SW 1271 (cell line): ENCODE measurements at regions not wholly inside any gene's neighbourhood (a gene's known extent, or its start where the extent isn't known, plus 50 kb on each side); places are given as distances from the start of the nearest gene placed in this dataset.
A peak's percentile ranks its signal among the peaks of the same experiment; 100 is the strongest.
"Not testable (repeated sequence)": the region's sequence is repeated elsewhere in the genome, so short reads cannot be mapped to it uniquely, and the experiment has no call there.

ENCODE experiments used
- DNase-seq, 2 experiments: peaks; one replicate each; lab custom pipeline; 2025; lab: John Stamatoyannopoulos, UW

GRCh38 chr5:110872200-110872599 is 133.4 kb downstream of the SLC25A46 start:
- no peak for DNase-seq

DNA sequence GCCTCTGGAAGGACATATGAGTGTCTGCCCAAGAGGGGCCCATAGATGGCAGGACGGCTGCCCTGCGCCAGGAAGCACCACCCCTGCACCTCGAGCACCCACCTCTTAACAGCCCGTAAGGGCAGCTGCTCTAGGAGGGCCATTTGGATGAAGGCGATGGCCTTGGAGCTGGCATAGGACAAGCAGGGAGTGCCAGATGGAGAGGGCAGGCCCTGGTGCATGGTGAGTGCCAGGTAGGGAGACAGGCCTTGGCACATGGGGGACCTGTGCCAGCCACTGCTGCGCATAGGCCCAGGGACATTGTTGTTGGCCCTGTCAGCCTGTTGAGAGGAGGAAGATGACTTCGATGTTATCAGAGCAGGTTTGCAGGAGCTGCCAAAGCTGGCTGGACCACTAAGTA is 134.2 kb downstream of the SLC25A46 start:
- DNase-seq: no peak

DNA sequence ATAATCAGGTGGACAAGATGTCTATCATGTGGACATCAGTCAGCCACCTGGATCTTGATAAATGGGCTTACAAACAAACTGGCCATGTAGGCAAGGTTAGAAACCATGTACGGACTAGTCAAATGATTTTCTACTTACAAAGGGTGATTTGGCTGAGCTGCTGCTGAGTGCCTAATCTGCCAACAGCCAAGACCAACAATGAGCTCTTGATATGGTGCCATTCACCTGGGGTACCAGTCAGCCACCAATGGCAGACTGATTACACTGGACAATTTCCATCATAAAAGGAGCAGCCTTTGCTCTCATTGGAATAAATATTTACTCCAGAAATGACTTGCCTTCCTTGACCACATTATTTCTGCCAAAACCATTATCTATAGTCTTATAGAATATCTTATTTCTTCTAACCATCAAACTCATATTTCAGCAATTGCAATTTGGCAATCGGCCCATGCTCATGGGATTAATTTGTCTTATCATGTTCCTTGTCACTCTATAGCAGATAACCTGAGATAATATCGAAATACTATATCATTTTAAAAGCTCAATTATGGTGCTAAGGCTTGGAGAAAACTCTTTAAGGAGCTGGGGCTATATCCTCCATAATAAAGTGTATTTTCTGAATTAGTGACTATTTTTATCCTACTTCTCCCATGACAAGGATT is 135.1 kb downstream of the SLC25A46 start:
- no peak for DNase-seq

GRCh38 chr5:110875115-110875514 is 136.3 kb downstream of the SLC25A46 start:
- not testable (repeated sequence) for DNase-seq

- DNase-seq: no peak
Measured at GRCh38 chr5:110878115-110878514, 139.3 kb downstream of the SLC25A46 start.

GRCh38 chr5:110879675-110880074 is 140.9 kb downstream of the SLC25A46 start:
- no peak for DNase-seq

- DNase-seq: no peak
Measured at GRCh38 chr5:110880413-110880812, 141.6 kb downstream of the SLC25A46 start.

GRCh38 chr5:110884005-110884404 is 145.2 kb downstream of the SLC25A46 start:
- DNase-seq: no peak

DNA sequence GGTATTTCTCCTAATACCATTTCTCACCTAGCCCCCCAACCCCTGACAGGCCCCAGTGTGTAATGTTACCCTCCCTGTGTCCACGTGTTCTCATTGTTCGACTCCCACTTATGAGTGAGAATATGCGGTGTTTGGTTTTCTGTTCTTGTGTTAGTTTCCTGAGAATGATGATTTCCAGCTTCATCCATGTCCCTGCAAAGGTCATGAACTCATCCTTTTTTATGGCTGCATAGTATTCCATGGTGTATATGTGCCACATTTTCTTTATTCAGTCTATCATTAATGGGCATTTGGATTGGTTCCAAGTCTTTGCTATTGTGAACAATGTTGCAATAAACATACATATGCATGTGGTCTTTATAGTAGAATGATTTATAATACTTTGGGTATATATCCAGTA is 148.4 kb downstream of the SLC25A46 start:
- DNase-seq: not testable (repeated sequence)

DNA sequence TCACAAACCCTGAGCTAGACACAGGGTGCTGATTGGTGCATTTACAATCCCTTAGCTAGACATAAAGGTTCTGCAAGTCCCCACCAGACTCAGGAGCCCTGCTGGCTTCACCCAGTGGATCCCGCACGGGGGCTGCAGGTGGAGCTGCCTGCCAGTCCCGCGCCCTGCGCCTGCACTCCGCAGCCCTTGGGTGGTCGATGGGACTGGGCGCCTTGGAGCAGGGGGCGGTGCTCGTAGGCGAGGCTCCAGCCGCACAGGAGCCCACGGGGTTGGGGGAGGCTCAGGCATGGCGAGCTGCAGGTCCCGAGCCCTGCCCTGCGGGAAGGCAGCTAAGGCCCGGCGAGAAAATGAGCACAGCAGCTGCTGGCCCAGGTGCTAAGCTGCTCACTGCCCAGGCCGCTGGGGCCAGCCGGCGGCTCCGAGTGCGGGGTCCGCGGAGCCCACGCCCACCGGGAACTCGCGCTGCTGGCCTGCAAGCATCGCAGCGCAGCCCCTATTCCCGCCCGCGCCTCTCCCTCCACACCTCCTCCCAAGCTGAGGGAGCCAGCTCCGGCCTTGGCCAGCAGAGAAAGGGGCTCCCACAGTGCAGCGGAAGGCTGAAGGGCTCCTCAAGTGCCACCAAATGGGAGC is 155.2 kb downstream of the SLC25A46 start:
- DNase-seq: not testable (repeated sequence)

GRCh38 chr5:110894805-110895204 is 156.0 kb downstream of the SLC25A46 start:
- no peak for DNase-seq

DNA sequence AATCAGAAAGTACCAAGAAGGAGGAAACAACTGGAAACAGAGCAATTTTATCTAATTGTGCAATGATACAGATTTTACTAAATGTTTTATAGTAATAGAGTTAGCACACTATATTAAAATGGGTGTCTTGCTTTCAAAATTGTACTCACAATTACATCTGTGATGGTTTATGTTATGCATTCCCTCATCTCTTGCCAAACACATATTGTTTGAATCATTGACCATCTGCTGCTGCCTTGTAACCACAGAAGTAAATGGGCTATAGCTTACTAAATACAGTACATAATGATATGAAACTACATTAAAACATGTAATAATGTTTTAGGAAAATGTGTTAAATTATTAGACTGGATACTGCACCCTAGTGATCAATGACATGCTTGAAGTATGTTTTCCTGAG is 158.1 kb downstream of the SLC25A46 start:
- no peak for DNase-seq

GRCh38 chr5:110899566-110900412 is 161.0 kb downstream of the SLC25A46 start:
- DNase-seq: no peak

- no peak for DNase-seq
Measured at GRCh38 chr5:110900829-110901228, 162.0 kb downstream of the SLC25A46 start.

GRCh38 chr5:110903966-110904365 is 165.2 kb downstream of the SLC25A46 start:
- no peak for DNase-seq

DNA sequence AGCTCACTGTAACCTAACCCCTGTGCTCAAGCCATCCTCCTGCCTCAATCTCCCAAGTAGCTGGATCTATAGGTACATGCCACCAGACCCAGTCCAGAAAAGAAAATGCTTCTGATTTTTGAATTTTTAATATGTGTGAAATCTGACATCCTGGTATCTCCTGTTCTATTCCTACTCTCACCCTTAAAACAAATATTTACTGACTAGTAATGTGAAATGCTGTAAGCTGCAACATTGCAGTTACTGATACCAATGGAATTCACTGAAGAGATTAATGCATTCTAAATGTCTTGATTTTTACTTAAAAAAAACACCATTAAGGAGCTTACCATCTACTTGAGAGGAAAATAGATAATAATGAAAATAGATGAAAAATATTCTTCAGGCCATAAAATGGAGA is 162.7 kb upstream of the TSLP start:
- no peak for DNase-seq

- no peak for DNase-seq
Measured at GRCh38 chr5:110909415-110909814, 162.1 kb upstream of the TSLP start.

DNA sequence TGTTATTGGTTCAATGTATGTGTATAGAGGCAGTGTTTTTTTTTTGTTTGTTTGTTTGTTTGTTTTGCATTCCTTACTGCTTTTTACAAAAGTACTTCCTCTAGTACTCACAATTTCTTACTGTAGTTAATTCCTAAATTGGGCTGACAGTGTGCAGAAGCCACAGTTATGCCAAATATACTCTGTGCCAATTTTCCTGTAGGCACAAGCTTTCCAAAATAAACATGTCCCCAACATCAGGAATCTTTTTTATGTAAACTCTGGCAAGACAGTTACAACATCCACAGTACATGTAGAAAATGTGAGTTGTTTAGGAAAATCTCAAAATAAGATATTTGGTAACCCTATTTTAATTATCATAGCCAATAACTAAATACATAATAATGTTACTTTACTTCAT is 161.6 kb upstream of the TSLP start:
- no peak for DNase-seq

DNA sequence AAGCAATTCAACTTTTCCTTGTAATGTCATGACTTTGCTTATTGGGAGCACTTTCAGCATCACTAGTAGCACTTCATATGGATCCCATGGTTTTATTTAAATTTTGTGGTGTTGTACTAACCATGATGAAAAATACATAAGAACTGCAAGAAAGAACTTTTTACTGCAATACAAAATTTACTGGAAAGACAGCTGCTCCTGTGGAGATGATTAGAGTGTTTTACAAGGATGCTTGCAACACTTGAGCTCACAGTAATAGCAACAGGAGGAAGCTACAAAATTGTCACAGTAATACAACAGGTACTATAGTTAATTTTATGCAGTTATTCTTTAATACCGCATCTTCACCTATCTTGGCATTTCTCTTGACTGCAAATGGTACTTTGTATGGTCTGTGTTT is 158.3 kb upstream of the TSLP start:
- no peak for DNase-seq

GRCh38 chr5:110916381-110917049 is 155.0 kb upstream of the TSLP start:
- DNase-seq: peak; percentile 12 to 65

DNA sequence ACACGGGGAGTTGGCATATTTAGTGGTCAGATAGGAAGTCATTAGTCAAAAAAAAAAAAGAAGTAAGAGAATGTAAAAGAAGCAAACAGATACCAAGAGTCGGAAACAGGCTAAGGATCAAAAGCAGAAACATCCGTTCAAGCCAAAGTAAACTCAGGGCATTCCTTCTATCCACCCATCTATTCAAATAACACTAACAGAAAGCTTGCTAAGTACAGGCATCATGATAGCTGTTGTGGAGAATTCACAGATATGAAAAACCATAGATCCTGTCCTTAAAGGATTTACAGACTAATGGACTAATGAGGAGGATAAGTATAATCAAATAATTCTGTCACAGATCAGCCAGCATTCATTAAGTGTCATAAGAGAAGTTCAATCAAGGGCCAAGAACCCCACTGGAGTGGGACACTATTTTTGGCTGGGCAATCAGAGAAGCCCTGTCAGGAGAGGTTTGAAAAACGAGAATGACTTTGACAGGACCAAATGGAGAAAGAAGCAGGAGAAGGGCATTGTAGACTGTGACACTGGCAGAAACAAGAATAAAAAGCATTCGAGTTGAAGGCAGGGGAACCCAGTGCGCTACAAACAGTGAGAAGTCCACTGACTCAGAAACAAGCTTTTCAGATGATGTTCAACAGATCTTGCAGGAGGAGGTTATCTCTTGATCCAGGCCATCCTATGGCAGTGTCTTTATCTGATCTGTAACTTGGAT is 154.2 kb upstream of the TSLP start:
- no peak for DNase-seq

DNA sequence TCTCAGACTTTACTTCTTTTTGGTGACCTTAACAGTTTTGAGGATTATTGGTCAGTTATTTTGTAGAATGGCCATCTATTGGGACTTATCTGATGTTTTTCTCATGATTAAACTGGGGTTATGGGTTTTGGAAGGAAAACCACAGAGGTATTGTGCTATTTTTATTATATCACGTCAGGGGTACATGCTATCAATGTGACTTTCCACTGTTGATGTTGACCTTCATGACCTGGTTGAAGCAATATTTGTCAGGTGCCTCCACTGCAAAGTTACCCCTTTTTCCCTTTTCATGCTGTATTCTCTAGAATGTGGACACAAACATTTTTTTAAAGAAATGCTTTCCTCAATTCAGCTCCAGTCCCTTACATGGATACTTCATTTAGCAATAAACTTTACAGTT is 152.8 kb upstream of the TSLP start:
- DNase-seq: no peak
